ENCODE measurements at regions not wholly inside any gene's neighbourhood (a gene's known extent, or its start where the extent isn't known, plus 50 kb on each side); places are given as distances from the start of the nearest gene placed in this dataset.

- TF ChIP-seq GATA2 (IDR thresholded peaks at IDR 0.05; ENCODE audit: low read depth, low read length) (no peak), GATA3 (IDR thresholded peaks at IDR 0.05; ENCODE audit: low read depth, low read length) (no peak)
These were observed 91.3 kb upstream of the GGTLC1 start for GRCh38 chr20:24079661-24080412.

DNA sequence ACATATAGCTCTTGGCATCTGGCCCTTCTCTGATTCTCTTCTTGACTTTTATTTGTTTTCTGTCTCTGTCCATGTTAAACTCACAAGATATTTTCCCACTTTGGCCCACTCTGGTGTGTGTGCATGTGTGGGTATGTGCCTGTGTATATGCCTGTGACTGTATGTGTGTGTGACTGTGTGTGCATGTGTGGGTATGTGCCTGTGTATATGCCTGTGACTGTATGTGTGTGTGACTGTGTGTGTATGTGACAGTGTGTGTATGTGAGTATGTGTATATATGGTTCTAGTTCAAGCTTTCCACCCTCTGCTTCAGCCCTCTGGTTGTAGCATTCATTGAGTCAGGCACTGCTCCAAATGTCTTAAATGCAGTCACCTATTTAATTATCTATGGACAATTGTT, 88.6 kb upstream of the GGTLC1 start:
- TF ChIP-seq GATA3 (IDR thresholded peaks at IDR 0.05; ENCODE audit: low read depth, low read length) (no peak), GATA2 (IDR thresholded peaks at IDR 0.05; ENCODE audit: low read depth, low read length) (no peak)

GRCh38 chr20:24070679-24071078, 82.1 kb upstream of the GGTLC1 start:
- TF ChIP-seq GATA3 (IDR thresholded peaks at IDR 0.05; ENCODE audit: low read depth, low read length) (no peak), GATA2 (IDR thresholded peaks at IDR 0.05; ENCODE audit: low read depth, low read length) (no peak)

DNA sequence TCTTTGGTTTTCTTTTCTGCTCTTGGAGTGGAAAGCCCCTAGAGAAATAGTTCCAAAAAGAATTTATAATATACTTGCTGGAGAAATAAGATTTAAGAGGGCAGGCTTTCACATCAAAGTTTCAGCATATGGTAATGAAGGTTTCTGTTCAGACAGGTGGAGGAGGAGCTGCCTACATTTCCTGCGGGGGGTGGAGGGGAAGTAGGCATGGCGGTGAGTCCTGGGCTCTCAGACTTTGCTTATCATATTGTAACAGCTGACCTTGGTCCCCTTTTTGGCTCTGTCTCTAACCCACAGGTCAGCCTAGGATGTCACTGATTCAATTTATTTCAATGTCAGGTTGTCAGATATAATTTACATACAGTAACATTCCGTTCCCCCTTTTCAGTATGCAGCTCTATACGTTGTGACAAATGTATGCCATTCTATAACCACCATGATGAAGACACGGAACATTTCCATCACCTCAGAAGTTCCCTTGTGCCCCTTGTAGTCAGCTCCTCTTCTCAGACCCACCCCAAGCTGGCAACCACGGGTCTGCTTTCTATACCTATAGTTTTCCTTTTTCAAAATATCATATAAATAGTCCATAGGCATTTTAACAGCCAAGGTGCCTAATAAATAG, 77.6 kb upstream of the GGTLC1 start:
- no peak for TF ChIP-seq GATA3 (IDR thresholded peaks at IDR 0.05; ENCODE audit: low read depth, low read length)
- no peak for TF ChIP-seq GATA2 (IDR thresholded peaks at IDR 0.05; ENCODE audit: low read depth, low read length)

GRCh38 chr20:24064915-24065314, 76.3 kb upstream of the GGTLC1 start:
- TF ChIP-seq GATA2 (IDR thresholded peaks at IDR 0.05; ENCODE audit: low read depth, low read length) (no peak), GATA3 (IDR thresholded peaks at IDR 0.05; ENCODE audit: low read depth, low read length) (no peak)

GRCh38 chr20:24064092-24064491, 75.5 kb upstream of the GGTLC1 start:
- TF ChIP-seq GATA3 (IDR thresholded peaks at IDR 0.05; ENCODE audit: low read depth, low read length) (no peak), GATA2 (IDR thresholded peaks at IDR 0.05; ENCODE audit: low read depth, low read length) (no peak)

GRCh38 chr20:24063100-24063499, 74.5 kb upstream of the GGTLC1 start:
- TF ChIP-seq GATA3 (IDR thresholded peaks at IDR 0.05; ENCODE audit: low read depth, low read length) (no peak), GATA2 (IDR thresholded peaks at IDR 0.05; ENCODE audit: low read depth, low read length) (no peak)

DNA sequence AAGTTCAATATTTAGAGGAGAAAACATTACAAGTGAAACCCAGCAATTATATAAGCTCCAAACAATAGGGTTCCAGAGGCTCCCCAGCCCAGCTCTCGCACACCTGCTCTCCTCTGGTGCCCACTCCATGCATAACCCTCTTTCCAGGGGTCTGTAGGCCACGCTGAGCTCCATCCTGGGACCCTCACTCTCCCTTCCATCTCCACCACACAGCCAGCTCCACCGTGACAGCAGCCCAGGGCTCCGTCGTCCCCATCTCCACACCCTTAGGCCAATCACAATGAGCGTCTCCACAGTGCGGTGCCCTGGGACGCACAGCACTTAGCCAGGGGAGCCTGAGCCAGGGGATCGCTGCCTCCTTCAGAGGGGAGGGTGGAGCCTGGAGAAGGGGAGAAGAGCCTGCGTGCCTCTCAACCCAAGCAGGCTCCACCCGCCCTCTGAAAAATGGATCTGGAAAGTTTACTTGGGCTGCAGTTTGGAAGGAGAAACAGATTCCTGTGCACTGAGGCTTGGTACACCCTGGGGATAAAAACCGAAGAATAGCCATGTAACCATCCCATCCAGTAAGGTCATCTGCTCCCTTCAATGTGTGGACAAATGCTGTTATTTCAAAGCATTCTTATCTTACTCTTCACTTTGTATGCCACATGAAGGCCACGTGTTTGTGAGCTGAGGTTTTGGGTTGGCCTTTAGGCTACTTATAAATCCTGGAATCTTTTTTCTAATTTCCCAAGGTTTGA, 72.4 kb upstream of the GGTLC1 start:
- no peak for TF ChIP-seq GATA3 (IDR thresholded peaks at IDR 0.05; ENCODE audit: low read depth, low read length)
- TF ChIP-seq GATA2 (IDR thresholded peaks at IDR 0.05; ENCODE audit: low read depth, low read length) = no peak

- TF ChIP-seq GATA3 (IDR thresholded peaks at IDR 0.05; ENCODE audit: low read depth, low read length) (no peak), GATA2 (IDR thresholded peaks at IDR 0.05; ENCODE audit: low read depth, low read length) (no peak)
These were observed 70.6 kb upstream of the GGTLC1 start for GRCh38 chr20:24059174-24059573.

GRCh38 chr20:24056491-24056890, 67.9 kb upstream of the GGTLC1 start:
- TF ChIP-seq GATA3 (IDR thresholded peaks at IDR 0.05; ENCODE audit: low read depth, low read length) (no peak), GATA2 (IDR thresholded peaks at IDR 0.05; ENCODE audit: low read depth, low read length) (no peak)

DNA sequence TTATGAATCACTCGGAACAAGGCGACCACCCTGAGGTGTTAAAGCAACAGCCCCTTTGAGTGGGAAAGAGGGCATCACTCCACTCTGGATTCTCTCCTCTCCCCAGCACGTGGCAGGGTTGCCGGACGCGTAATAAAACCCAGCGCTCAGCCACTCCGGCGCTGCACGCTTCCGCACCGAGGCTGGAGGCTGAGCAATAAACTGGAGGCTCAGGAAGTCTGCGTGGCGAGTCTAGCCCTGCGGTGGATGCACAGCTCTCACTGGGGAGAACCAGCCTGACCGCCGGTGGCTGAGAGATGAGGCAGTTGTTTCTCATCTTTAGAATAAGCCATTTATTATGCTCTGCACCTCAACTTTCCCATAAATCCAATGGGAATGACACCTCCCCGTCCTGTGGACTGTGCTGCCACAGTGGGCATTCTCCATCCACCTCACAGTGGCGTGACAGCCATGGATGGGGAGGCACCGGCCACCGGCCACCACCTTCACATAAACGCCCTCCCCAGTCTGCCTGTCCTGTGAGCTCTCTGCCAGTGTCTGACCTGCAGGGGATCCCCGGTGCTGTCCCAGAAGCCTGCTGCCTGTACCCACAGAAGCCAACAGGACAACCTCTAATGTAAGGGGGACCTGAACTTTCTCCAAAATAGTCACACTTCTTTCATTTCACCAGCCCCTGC, 64.2 kb upstream of the GGTLC1 start:
- TF ChIP-seq GATA2 (IDR thresholded peaks at IDR 0.05; ENCODE audit: low read depth, low read length) = no peak
- TF ChIP-seq GATA3 (IDR thresholded peaks at IDR 0.05; ENCODE audit: low read depth, low read length) = no peak

- no peak for TF ChIP-seq GATA2 (IDR thresholded peaks at IDR 0.05; ENCODE audit: low read depth, low read length)
- TF ChIP-seq GATA3 (IDR thresholded peaks at IDR 0.05; ENCODE audit: low read depth, low read length) = no peak
These were observed 62.6 kb upstream of the GGTLC1 start for GRCh38 chr20:24051160-24051559.

- TF ChIP-seq GATA2 (IDR thresholded peaks at IDR 0.05; ENCODE audit: low read depth, low read length) = no peak
- TF ChIP-seq GATA3 (IDR thresholded peaks at IDR 0.05; ENCODE audit: low read depth, low read length) = no peak
These were observed 61.5 kb upstream of the GGTLC1 start for GRCh38 chr20:24050119-24050518.

GRCh38 chr20:24049081-24049480, 60.5 kb upstream of the GGTLC1 start:
- TF ChIP-seq GATA3 (IDR thresholded peaks at IDR 0.05; ENCODE audit: low read depth, low read length) = no peak
- TF ChIP-seq GATA2 (IDR thresholded peaks at IDR 0.05; ENCODE audit: low read depth, low read length) = no peak

All from SH-SY5Y (cell line).